ENCODE measurements at regions not wholly inside any gene's neighbourhood (a gene's known extent, or its start where the extent isn't known, plus 50 kb on each side); places are given as distances from the start of the nearest gene placed in this dataset.

DNA sequence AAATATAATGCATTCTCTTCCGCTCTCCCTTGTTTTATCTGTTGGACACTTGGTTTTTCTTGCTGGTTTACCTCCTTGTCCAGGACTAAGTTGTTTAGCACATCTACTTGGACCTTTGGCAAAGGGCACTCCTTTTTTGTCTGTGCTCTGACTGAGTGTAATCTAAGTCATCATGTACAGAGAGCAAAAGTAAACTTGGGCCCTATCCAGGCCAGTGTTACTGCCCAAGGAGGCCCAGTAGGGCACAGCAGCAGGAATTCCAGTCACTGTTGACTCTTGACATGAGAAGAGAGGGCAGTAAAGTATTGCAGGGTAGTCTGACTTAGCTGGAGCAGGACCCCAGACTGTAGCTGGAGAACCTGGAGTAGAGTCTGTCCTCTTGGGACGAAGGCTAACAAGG lies 445.5 kb downstream of the ZIC3 start:
- intact Hi-C loops (cut with micrococcal nuclease), result no loop called here
- Histone ChIP-seq H2AFZ (ENCODE audit: low read depth, low read length) (no peak overlapping the region), H3K9ac (ENCODE audit: insufficient read depth in 1 of 2, low read depth in 2 of 2, low read length in 2 of 2) (no peak overlapping the region), H3K79me2 (ENCODE audit: control insufficient read depth, insufficient read depth, low read length) (no peaks in the 10 kb centered on the region), H3K4me2 (ENCODE audit: insufficient read depth, low read length) (no peak overlapping the region), H3K27ac (ENCODE audit: extremely low read depth, low read depth, low read length) (no peak overlapping the region), H3K27me3 (ENCODE audit: control insufficient read depth in 2 of 2, insufficient read depth in 2 of 2, low read length in 2 of 2) (no peaks in the 10 kb centered on the region), H3K36me3 (ENCODE audit: control insufficient read depth, insufficient read depth, low read length) (no peaks in the 10 kb centered on the region), H3K9me1 (ENCODE audit: control insufficient read depth, insufficient read depth, low read length) (no peaks in the 10 kb centered on the region), H3K4me1 (replicated peaks in 1 of 2; ENCODE audit: control insufficient read depth in 2 of 2, insufficient read depth in 2 of 2, low read length in 2 of 2) (no peaks in the 10 kb centered on the region), H3K4me3 (no peak overlapping the region), H4K20me1 (replicated peaks; ENCODE audit: control insufficient read depth, insufficient read depth, low read length) (no peaks in the 10 kb centered on the region), H3K9me3 (replicated peaks; ENCODE audit: control insufficient read depth, insufficient read depth, low read depth, low read length) (no peaks in the 10 kb centered on the region)
- in situ Hi-C loops (cut with MboI), result no loop called here
- ATAC-seq (no peak), FAIRE-seq (no peak), DNase-seq (ENCODE audit: extremely low read depth in 1 of 4, low spot score in 3 of 4) (no peak)
- WGBS (ENCODE audit: insufficient coverage, low coverage, missing lambda C conversion rate), result 0% methylated on average over 2 of the region's 2 CpGs
- ChIA-PET CTCF (ENCODE audit: low intra/inter-chr PET ratio) (no interaction called here), POLR2A (no interaction called here)
- TF ChIP-seq SMARCE1 (IDR thresholded peaks at IDR 0.05) (no peak), MECOM (CRISPR knock-in tag; IDR thresholded peaks at IDR 0.05) (no peak), ZNF253 (CRISPR knock-in tag; conservative IDR thresholded peaks at IDR 0.05) (no peak), NR1H2 (CRISPR knock-in tag; IDR thresholded peaks at IDR 0.05) (no peak), HDAC2 (IDR thresholded peaks at IDR 0.05) (no peak), ZNF232 (CRISPR knock-in tag; IDR thresholded peaks at IDR 0.05) (no peak), SMARCA4 (IDR thresholded peaks at IDR 0.05) (no peak), MTF1 (CRISPR knock-in tag; IDR thresholded peaks at IDR 0.05; ENCODE audit: borderline replicate concordance) (no peak), MYNN (IDR thresholded peaks at IDR 0.05) (no peak), MYNN (CRISPR knock-in tag; IDR thresholded peaks at IDR 0.05) (no peak), HMG20A (CRISPR knock-in tag; conservative IDR thresholded peaks at IDR 0.05) (no peak), MBD2 (IDR thresholded peaks at IDR 0.05; ENCODE audit: borderline replicate concordance, low read depth) (no peak), HLTF (IDR thresholded peaks at IDR 0.05) (no peak), POLR2H (tag; IDR thresholded peaks at IDR 0.05; ENCODE audit: low read depth) (no peak), NFYB (IDR thresholded peaks at IDR 0.05; ENCODE audit: extremely low read depth, insufficient read length) (no peak)
- TF ChIP-seq, protein P1, sequence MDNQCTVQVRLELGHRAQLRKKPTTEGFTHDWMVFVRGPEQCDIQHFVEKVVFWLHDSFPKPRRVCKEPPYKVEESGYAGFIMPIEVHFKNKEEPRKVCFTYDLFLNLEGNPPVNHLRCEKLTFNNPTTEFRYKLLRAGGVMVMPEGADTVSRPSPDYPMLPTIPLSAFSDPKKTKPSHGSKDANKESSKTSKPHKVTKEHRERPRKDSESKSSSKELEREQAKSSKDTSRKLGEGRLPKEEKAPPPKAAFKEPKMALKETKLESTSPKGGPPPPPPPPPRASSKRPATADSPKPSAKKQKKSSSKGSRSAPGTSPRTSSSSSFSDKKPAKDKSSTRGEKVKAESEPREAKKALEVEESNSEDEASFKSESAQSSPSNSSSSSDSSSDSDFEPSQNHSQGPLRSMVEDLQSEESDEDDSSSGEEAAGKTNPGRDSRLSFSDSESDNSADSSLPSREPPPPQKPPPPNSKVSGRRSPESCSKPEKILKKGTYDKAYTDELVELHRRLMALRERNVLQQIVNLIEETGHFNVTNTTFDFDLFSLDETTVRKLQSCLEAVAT (IDR thresholded peaks at IDR 0.05), result no peak
- TF ChIP-seq, protein P2, sequence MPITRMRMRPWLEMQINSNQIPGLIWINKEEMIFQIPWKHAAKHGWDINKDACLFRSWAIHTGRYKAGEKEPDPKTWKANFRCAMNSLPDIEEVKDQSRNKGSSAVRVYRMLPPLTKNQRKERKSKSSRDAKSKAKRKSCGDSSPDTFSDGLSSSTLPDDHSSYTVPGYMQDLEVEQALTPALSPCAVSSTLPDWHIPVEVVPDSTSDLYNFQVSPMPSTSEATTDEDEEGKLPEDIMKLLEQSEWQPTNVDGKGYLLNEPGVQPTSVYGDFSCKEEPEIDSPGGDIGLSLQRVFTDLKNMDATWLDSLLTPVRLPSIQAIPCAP (CRISPR knock-in tag; IDR thresholded peaks at IDR 0.05; ENCODE audit: borderline replicate concordance), result no peak
- TF ChIP-seq, protein P3, sequence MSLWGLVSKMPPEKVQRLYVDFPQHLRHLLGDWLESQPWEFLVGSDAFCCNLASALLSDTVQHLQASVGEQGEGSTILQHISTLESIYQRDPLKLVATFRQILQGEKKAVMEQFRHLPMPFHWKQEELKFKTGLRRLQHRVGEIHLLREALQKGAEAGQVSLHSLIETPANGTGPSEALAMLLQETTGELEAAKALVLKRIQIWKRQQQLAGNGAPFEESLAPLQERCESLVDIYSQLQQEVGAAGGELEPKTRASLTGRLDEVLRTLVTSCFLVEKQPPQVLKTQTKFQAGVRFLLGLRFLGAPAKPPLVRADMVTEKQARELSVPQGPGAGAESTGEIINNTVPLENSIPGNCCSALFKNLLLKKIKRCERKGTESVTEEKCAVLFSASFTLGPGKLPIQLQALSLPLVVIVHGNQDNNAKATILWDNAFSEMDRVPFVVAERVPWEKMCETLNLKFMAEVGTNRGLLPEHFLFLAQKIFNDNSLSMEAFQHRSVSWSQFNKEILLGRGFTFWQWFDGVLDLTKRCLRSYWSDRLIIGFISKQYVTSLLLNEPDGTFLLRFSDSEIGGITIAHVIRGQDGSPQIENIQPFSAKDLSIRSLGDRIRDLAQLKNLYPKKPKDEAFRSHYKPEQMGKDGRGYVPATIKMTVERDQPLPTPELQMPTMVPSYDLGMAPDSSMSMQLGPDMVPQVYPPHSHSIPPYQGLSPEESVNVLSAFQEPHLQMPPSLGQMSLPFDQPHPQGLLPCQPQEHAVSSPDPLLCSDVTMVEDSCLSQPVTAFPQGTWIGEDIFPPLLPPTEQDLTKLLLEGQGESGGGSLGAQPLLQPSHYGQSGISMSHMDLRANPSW (CRISPR knock-in tag; IDR thresholded peaks at IDR 0.05), result no peak
- TF ChIP-seq, protein P4, sequence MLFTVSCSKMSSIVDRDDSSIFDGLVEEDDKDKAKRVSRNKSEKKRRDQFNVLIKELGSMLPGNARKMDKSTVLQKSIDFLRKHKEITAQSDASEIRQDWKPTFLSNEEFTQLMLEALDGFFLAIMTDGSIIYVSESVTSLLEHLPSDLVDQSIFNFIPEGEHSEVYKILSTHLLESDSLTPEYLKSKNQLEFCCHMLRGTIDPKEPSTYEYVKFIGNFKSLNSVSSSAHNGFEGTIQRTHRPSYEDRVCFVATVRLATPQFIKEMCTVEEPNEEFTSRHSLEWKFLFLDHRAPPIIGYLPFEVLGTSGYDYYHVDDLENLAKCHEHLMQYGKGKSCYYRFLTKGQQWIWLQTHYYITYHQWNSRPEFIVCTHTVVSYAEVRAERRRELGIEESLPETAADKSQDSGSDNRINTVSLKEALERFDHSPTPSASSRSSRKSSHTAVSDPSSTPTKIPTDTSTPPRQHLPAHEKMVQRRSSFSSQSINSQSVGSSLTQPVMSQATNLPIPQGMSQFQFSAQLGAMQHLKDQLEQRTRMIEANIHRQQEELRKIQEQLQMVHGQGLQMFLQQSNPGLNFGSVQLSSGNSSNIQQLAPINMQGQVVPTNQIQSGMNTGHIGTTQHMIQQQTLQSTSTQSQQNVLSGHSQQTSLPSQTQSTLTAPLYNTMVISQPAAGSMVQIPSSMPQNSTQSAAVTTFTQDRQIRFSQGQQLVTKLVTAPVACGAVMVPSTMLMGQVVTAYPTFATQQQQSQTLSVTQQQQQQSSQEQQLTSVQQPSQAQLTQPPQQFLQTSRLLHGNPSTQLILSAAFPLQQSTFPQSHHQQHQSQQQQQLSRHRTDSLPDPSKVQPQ (CRISPR knock-in tag; IDR thresholded peaks at IDR 0.05; ENCODE audit: borderline replicate concordance), result no peak
- BruUV-seq (replicated peaks), result no TSS peak

Data from K562 (cell line).